ENCODE measurements at regions not wholly inside any gene's neighbourhood (a gene's known extent, or its start where the extent isn't known, plus 50 kb on each side); places are given as distances from the start of the nearest gene placed in this dataset.

DNA sequence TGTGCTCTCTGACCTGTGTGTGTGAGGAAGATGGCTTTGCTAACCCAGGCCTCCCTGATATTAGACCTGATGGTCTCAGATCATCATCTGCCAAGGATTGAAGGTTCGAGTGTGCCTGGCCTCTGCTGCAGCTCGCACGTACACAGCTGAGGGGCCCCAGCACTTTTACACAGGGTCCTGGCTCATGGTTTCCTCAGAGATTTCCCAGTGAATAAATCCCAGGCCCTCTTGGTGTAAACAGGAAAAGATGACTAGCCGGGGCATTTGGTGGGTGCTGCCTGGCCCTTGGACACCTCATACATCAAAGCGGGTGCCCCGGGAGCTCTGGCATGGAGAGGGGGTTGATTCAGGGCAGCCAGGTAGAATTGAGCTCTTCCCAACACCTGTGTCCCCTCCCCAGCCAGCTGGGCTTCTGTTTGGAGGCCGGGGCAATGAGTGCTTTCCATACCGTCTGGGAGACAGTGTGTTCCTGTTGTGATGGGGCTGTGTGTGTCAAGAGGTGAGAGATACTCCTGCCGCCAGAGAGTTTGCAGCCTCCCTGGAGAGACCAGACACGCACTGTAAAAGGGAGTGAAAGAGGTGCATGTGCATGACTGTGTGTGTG is 72.5 kb upstream of the TLE3 start:
- H3K4me3 ChIP-seq (replicated peaks in 1 of 2; ENCODE audit: low read depth in 1 of 2, low read length in 2 of 2), result no peak overlapping the region
- H3K27me3 ChIP-seq (ENCODE audit: insufficient read depth, low read length), result 0 out of 2 replicates have a peak, but pooled peaks cover 4% of the 10 kb centered on the region
- no peaks in the 10 kb centered on the region for H3K4me1 ChIP-seq (ENCODE audit: control insufficient read depth in 1 of 2, insufficient read depth in 2 of 2, low read length in 2 of 2)
- no peaks in the 10 kb centered on the region for H4K20me1 ChIP-seq (ENCODE audit: insufficient read depth)
- ATAC-seq (no peak), DNase-seq (ENCODE audit: low read depth, low spot score) (no peak)
- BruUV-seq (replicated peaks), result no TSS peak
- ChIA-PET POLR2A (no interaction called here), CTCF (no interaction called here), RAD21 (ENCODE audit: low non-redundant PET in 1 of 2, low total read pairs in 2 of 2, uncharacterized antibody in 2 of 2, unreplicated experiment in 2 of 2) (no interaction called here)
- no peak overlapping the region for H3K4me2 ChIP-seq (ENCODE audit: low read length)
- no peak overlapping the region for H2AFZ ChIP-seq (ENCODE audit: low read depth, low read length, poor library complexity, severe bottlenecking)
- no peak overlapping the region for H3K9ac ChIP-seq (ENCODE audit: low read length)
- H3K9me3 ChIP-seq (ENCODE audit: control insufficient read depth in 1 of 2, insufficient read depth in 1 of 2, low read depth in 1 of 2, low read length in 2 of 2), result no peaks in the 10 kb centered on the region
- no peak for TF ChIP-seq EZH2 (IDR thresholded peaks at IDR 0.05)
- TF ChIP-seq SRF (IDR thresholded peaks at IDR 0.05; ENCODE audit: low read depth), result no peak
- intact Hi-C loops (cut with micrococcal nuclease), result no loop called here
- no peak overlapping the region for H3K27ac ChIP-seq (ENCODE audit: low read depth, low read length)
- H3K79me2 ChIP-seq (ENCODE audit: insufficient read depth, low read length), result no peaks in the 10 kb centered on the region
- H3K36me3 ChIP-seq (ENCODE audit: control insufficient read depth in 1 of 2, insufficient read depth in 2 of 2, low read length in 2 of 2), result no peaks in the 10 kb centered on the region
- no peaks in the 10 kb centered on the region for H3K9me2 ChIP-seq (ENCODE audit: insufficient read depth)

DNA sequence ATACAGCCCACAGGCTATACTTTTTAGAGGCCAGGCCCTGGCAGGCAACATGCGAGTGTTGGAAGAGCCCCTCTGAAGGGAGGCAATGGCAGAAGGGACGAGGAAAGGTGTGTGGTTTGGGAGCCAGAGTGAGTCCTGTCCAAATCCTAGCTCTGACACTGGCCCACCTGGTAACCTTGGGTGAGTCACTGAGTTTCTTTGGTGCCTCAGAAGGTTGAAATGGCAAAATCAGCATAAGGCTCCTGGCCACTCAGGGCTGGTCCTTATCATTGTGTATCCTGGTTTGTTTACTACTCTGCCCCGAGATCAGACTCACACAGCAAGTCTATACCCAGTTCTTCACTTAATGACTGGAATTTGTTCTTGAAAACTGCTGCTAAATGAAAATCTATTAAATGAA is 71.4 kb upstream of the TLE3 start:
- RAD21 ChIA-PET (ENCODE audit: low non-redundant PET in 1 of 2, low total read pairs in 2 of 2, uncharacterized antibody in 2 of 2, unreplicated experiment in 2 of 2), result no interaction called here
- intact Hi-C loops (cut with micrococcal nuclease), result no loop called here

More for the DNA sequence above, 71.4 kb upstream of the TLE3 start:
- no peaks in the 10 kb centered on the region for H3K9me2 ChIP-seq (ENCODE audit: insufficient read depth)
- no peaks in the 10 kb centered on the region for H3K36me3 ChIP-seq (ENCODE audit: control insufficient read depth in 1 of 2, insufficient read depth in 2 of 2, low read length in 2 of 2)
- H3K4me3 ChIP-seq (replicated peaks in 1 of 2; ENCODE audit: low read depth in 1 of 2, low read length in 2 of 2), result no peak overlapping the region
- no TSS peak for BruUV-seq (replicated peaks)
- H2AFZ ChIP-seq (ENCODE audit: low read depth, low read length, poor library complexity, severe bottlenecking), result no peak overlapping the region
- ChIA-PET POLR2A (no interaction called here), CTCF (no interaction called here)
- no peak overlapping the region for H3K9ac ChIP-seq (ENCODE audit: low read length)
- no peaks in the 10 kb centered on the region for H3K9me3 ChIP-seq (ENCODE audit: control insufficient read depth in 1 of 2, insufficient read depth in 1 of 2, low read depth in 1 of 2, low read length in 2 of 2)
- H3K27ac ChIP-seq (ENCODE audit: low read depth, low read length), result no peak overlapping the region
- 0 out of 2 replicates have a peak, but pooled peaks cover 4% of the 10 kb centered on the region for H3K27me3 ChIP-seq (ENCODE audit: insufficient read depth, low read length)
- H3K4me1 ChIP-seq (ENCODE audit: control insufficient read depth in 1 of 2, insufficient read depth in 2 of 2, low read length in 2 of 2), result no peaks in the 10 kb centered on the region
- no peak for ATAC-seq
- no peak for DNase-seq (ENCODE audit: low read depth, low spot score)
- H4K20me1 ChIP-seq (ENCODE audit: insufficient read depth), result no peaks in the 10 kb centered on the region
- H3K4me2 ChIP-seq (ENCODE audit: low read length), result no peak overlapping the region
- TF ChIP-seq YY1 (IDR thresholded peaks at IDR 0.05; ENCODE audit: extremely low read depth, insufficient replicate concordance, low read depth, low read length) (no peak), SRF (IDR thresholded peaks at IDR 0.05; ENCODE audit: low read depth) (no peak), RAD21 (IDR thresholded peaks at IDR 0.05; ENCODE audit: low read depth) (no peak), ZNF274 (IDR thresholded peaks at IDR 0.05; ENCODE audit: low read depth, low read length) (no peak), CBX3 (IDR thresholded peaks at IDR 0.05; ENCODE audit: low read depth) (no peak), ELF1 (IDR thresholded peaks at IDR 0.05; ENCODE audit: borderline replicate concordance, low read depth) (no peak), CEBPB (IDR thresholded peaks at IDR 0.05; ENCODE audit: low read depth) (no peak), EZH2phosphoT487 (IDR thresholded peaks at IDR 0.05; ENCODE audit: borderline replicate concordance) (no peak), SIN3A (IDR thresholded peaks at IDR 0.05; ENCODE audit: low read depth) (no peak), POLR2A (IDR thresholded peaks at IDR 0.05; ENCODE audit: borderline replicate concordance, extremely low read depth, insufficient read depth, insufficient read length) (no peak), SP1 (IDR thresholded peaks at IDR 0.05; ENCODE audit: low read depth) (no peak)
- TF ChIP-seq, protein P1, sequence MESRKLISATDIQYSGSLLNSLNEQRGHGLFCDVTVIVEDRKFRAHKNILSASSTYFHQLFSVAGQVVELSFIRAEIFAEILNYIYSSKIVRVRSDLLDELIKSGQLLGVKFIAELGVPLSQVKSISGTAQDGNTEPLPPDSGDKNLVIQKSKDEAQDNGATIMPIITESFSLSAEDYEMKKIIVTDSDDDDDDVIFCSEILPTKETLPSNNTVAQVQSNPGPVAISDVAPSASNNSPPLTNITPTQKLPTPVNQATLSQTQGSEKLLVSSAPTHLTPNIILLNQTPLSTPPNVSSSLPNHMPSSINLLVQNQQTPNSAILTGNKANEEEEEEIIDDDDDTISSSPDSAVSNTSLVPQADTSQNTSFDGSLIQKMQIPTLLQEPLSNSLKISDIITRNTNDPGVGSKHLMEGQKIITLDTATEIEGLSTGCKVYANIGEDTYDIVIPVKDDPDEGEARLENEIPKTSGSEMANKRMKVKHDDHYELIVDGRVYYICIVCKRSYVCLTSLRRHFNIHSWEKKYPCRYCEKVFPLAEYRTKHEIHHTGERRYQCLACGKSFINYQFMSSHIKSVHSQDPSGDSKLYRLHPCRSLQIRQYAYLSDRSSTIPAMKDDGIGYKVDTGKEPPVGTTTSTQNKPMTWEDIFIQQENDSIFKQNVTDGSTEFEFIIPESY (IDR thresholded peaks at IDR 0.05; ENCODE audit: extremely low read depth, insufficient replicate concordance, low read length), result no peak
- TF ChIP-seq, protein P2, sequence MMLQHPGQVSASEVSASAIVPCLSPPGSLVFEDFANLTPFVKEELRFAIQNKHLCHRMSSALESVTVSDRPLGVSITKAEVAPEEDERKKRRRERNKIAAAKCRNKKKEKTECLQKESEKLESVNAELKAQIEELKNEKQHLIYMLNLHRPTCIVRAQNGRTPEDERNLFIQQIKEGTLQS (IDR thresholded peaks at IDR 0.05), result no peak
- TF ChIP-seq, protein P3, sequence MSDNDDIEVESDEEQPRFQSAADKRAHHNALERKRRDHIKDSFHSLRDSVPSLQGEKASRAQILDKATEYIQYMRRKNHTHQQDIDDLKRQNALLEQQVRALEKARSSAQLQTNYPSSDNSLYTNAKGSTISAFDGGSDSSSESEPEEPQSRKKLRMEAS (IDR thresholded peaks at IDR 0.05), result no peak
- TF ChIP-seq, protein P4, sequence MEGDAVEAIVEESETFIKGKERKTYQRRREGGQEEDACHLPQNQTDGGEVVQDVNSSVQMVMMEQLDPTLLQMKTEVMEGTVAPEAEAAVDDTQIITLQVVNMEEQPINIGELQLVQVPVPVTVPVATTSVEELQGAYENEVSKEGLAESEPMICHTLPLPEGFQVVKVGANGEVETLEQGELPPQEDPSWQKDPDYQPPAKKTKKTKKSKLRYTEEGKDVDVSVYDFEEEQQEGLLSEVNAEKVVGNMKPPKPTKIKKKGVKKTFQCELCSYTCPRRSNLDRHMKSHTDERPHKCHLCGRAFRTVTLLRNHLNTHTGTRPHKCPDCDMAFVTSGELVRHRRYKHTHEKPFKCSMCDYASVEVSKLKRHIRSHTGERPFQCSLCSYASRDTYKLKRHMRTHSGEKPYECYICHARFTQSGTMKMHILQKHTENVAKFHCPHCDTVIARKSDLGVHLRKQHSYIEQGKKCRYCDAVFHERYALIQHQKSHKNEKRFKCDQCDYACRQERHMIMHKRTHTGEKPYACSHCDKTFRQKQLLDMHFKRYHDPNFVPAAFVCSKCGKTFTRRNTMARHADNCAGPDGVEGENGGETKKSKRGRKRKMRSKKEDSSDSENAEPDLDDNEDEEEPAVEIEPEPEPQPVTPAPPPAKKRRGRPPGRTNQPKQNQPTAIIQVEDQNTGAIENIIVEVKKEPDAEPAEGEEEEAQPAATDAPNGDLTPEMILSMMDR (IDR thresholded peaks at IDR 0.05 in 2 of 3, conservative IDR thresholded peaks at IDR 0.05 in 1 of 3; ENCODE audit: borderline replicate concordance in 1 of 3, insufficient read depth in 1 of 3, low read depth in 2 of 3, low read length in 2 of 3), result no peak
- no peaks in the 10 kb centered on the region for H3K79me2 ChIP-seq (ENCODE audit: insufficient read depth, low read length)
